Natural killer cell (primary cell): ENCODE measurements at regions not wholly inside any gene's neighbourhood (a gene's known extent, or its start where the extent isn't known, plus 50 kb on each side); places are given as distances from the start of the nearest gene placed in this dataset.
"Not testable (repeated sequence)": the region's sequence is repeated elsewhere in the genome, so short reads cannot be mapped to it uniquely, and the experiment has no call there.

Source experiments
- ATAC-seq, 3 donors: fragments of 150-1000 bp in 2 of 3; fragments of 200-7000 bp in 1 of 3; cut with Tn5 transposase; 1 replicate in 1 of 3; 2 replicates in 2 of 3; pipeline ENCODE4 v1.10.0; 2021; ENCODE audit warnings: mild to moderate bottlenecking in 2 of 3, moderate library complexity in 2 of 3
- DNase-seq, 2 donors: peaks; one replicate each; pipeline versions ENCODE4 v3.0.0 to v3.0.0-alpha.2; 2013 to 2021; ENCODE audit warnings: mixed read lengths in 1 of 2
- H3K27ac ChIP-seq: one replicate; pipeline ENCODE4 v1.5.1; 2013; ENCODE audit warnings: mild to moderate bottlenecking, low read length
- H3K27me3 ChIP-seq: one replicate; pipeline ENCODE4 v1.6.1; 2013; ENCODE audit warnings: low read length; ENCODE audit not compliant: control insufficient read depth, insufficient read depth
- H3K36me3 ChIP-seq: one replicate; pipeline ENCODE4 v1.6.1; 2013; ENCODE audit warnings: low read length; ENCODE audit not compliant: control insufficient read depth, insufficient read depth
- H3K4me1 ChIP-seq: one replicate; pipeline ENCODE4 v1.6.1; 2013; ENCODE audit warnings: low read length; ENCODE audit not compliant: control insufficient read depth, insufficient read depth
- H3K4me3 ChIP-seq: one replicate; pipeline ENCODE4 v1.5.1; 2013; ENCODE audit warnings: low read length
- H3K9me3 ChIP-seq: one replicate; pipeline ENCODE4 v1.6.1; 2013; ENCODE audit warnings: low read length; ENCODE audit not compliant: control insufficient read depth, insufficient read depth
- H3K27ac Mint-ChIP-seq, 2 donors: one replicate each; pipeline ENCODE4 v1.8.0; 2022; ENCODE audit warnings: mild to moderate bottlenecking in 2 of 2, mixed read lengths in 2 of 2, moderate library complexity in 1 of 2
- H3K27me3 Mint-ChIP-seq, 2 donors: one replicate each; pipeline ENCODE4 v1.8.0; 2022; ENCODE audit warnings: low read depth in 2 of 2, mixed read lengths in 2 of 2
- H3K36me3 Mint-ChIP-seq: one replicate; pipeline ENCODE4 v1.8.0; 2022; ENCODE audit warnings: mixed read lengths
- H3K4me1 Mint-ChIP-seq, 2 donors: one replicate each; pipeline ENCODE4 v1.8.0; 2022; ENCODE audit warnings: mixed read lengths in 2 of 2
- H3K4me3 Mint-ChIP-seq: one replicate; pipeline ENCODE4 v1.8.0; 2022; ENCODE audit warnings: mild to moderate bottlenecking, moderate library complexity, mixed read lengths
- H3K9me3 Mint-ChIP-seq, 2 donors: one replicate each; pipeline ENCODE4 v1.8.0; 2022; ENCODE audit warnings: mixed read lengths in 2 of 2
- CTCF ChIP-seq: fragments of 200-600 bp; IDR thresholded peaks from one replicate; pipeline ENCODE4 v1.8.0; 2022; ENCODE audit warnings: antibody characterized with exemption
- WGBS: methylation state at CpG from one replicate; pipeline ENCODE4 v1.1.7; 2013; ENCODE audit warnings: missing lambda C conversion rate; ENCODE audit not compliant: insufficient coverage; 5-methylcytosine and 5-hydroxymethylcytosine counted together
- intact Hi-C: fragments of 100-400 bp; cut with micrococcal nuclease; formaldehyde crosslinking; loops from one replicate; pipeline ENCODE4 v1.14.2; 2022

DNA sequence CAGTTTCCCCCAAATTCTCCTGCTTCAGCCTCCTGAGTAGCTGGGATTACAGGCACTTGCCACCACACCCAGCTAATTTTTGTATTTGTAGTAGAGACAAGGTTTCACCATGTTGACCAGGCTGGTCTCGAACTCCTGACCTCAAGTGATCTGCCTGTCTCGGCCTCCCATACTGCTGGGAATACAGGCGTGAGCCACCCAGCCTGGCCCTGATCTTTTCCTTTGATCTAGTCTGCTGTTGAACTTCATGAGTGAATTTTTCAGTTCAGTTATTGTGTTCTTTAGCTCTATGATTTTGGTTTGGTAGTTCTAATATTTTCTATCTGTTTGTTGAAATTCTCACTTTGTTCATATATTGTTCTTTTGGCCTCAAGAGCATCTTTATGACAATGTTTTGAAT, 83.4 kb upstream of the RAP2C start:
- H3K27ac ChIP-seq, H3K9me3 ChIP-seq, H3K4me3 ChIP-seq, H3K4me3 Mint-ChIP-seq, H3K4me1 Mint-ChIP-seq, H3K27me3 ChIP-seq, H3K36me3 Mint-ChIP-seq, DNase-seq, H3K27ac Mint-ChIP-seq, ATAC-seq, H3K4me1 ChIP-seq, H3K36me3 ChIP-seq, intact Hi-C loops, H3K9me3 Mint-ChIP-seq: not testable (repeated sequence)
- WGBS = 87% methylated on average over 3 of the region's 3 CpGs
- H3K27me3 Mint-ChIP-seq = peaks cover 0 to 28% of the 10 kb centered on the region in 2 donors

DNA sequence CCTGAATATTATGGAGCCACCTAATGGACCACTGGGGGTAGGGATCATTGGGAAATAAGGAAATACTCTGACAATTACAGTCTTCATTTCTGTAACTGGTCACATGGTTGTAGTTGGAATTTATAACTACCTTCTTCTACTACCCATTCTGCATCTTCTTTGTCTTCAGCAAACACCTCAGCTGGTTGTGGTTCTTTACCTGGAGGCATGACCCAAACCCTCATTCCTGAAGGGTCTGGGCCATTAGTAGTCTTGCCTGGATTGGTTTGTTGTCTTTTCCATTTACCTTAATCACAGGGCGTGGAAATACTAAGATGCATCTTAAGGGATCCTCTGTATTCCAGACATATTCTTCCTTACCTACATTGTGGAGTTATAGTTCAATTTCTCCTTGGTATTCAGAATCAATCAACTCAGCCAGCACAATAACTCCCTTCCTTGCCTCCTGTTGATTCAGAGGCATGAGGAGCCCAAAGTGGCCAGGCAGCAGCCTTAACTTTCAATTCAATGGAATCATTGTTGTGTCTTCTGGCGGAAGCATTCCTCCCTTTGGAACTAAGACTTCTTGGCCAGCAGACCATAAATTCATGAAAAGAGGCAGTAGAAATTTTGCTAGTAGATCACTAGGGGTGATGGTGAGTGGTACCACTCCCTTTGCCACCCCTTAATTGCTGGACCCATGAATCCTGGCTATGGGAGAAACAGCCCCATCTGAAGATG, 75.7 kb upstream of the RAP2C start:
- ATAC-seq = no peak
- no peak for DNase-seq
- no peaks in the 10 kb centered on the region for H3K27me3 ChIP-seq

DNA sequence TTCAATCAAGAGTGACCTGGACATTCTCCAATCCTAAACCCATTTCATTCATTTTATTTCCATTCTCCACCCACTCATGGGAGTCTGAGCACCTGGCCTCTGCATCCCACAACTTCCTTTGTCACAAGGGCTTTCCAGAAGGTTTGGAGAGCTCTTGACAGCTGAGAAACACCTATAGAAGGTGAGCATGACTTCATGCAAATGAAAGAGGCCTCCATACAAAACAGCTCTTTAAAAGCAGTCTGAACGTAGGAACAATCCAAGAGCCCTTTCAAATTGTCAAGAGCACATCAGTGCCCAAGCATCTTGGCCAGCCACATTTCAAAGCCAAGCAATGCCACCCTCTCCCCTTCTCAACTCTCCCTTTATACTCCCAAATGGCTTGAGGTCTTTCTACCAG, 74.9 kb upstream of the RAP2C start:
- no peak for DNase-seq
- no peak overlapping the region for H3K27ac Mint-ChIP-seq

More for the DNA sequence above, 75.7 kb upstream of the RAP2C start:
- no peak overlapping the region for H3K27ac Mint-ChIP-seq
- no peak overlapping the region for H3K4me3 ChIP-seq
- H3K27me3 Mint-ChIP-seq = peaks cover 0 to 10% of the 10 kb centered on the region in 2 donors
- no peaks in the 10 kb centered on the region for H3K4me1 Mint-ChIP-seq
- no peaks in the 10 kb centered on the region for H3K9me3 ChIP-seq
- intact Hi-C loops = loop anchor here (5.0 kb wide), 1 partner anchor 297 kb away; no protein-coding TSS in a partner anchor
- H3K4me3 Mint-ChIP-seq = no peak overlapping the region
- no CpG with 5 or more reads among the region's 2 CpGs for WGBS
- H3K36me3 Mint-ChIP-seq = no peaks in the 10 kb centered on the region
- H3K9me3 Mint-ChIP-seq = no peaks in the 10 kb centered on the region
- TF ChIP-seq CTCF = no peak
- H3K27ac ChIP-seq = no peak overlapping the region
- no peaks in the 10 kb centered on the region for H3K4me1 ChIP-seq
- H3K36me3 ChIP-seq = no peaks in the 10 kb centered on the region

GRCh38 chrX:132292793-132293192, 73.5 kb upstream of the RAP2C start:
- TF ChIP-seq CTCF = peak; percentile 55
- H3K36me3 Mint-ChIP-seq = no peaks in the 10 kb centered on the region
- no peaks in the 10 kb centered on the region for H3K9me3 ChIP-seq
- H3K4me3 ChIP-seq = no peak overlapping the region
- no peak overlapping the region for H3K4me3 Mint-ChIP-seq
- H3K9me3 Mint-ChIP-seq = no peaks in the 10 kb centered on the region
- DNase-seq (peak in 1 of 2 donors; percentile 70), ATAC-seq (peak in 2 of 3 donors; percentile 38 to 81)
- H3K27me3 Mint-ChIP-seq = peaks cover 0 to 5% of the 10 kb centered on the region in 2 donors
- no peaks in the 10 kb centered on the region for H3K27me3 ChIP-seq
- H3K36me3 ChIP-seq = no peaks in the 10 kb centered on the region
- H3K27ac ChIP-seq = no peak overlapping the region
- H3K27ac Mint-ChIP-seq = no peak overlapping the region
- no peaks in the 10 kb centered on the region for H3K4me1 Mint-ChIP-seq
- WGBS = 0% methylated on average over 4 of the region's 5 CpGs
- no peaks in the 10 kb centered on the region for H3K4me1 ChIP-seq
- intact Hi-C loops = loop anchor here (2.0 to 5.0 kb wide), 3 partner anchors 300 to 338 kb away; no protein-coding TSS in a partner anchor

More for the DNA sequence above, 74.9 kb upstream of the RAP2C start:
- ATAC-seq = no peak
- H3K27ac ChIP-seq = no peak overlapping the region
- no peaks in the 10 kb centered on the region for H3K4me1 ChIP-seq
- H3K4me3 Mint-ChIP-seq = no peak overlapping the region
- no peaks in the 10 kb centered on the region for H3K36me3 ChIP-seq
- no peaks in the 10 kb centered on the region for H3K9me3 Mint-ChIP-seq
- WGBS = 93% methylated on average over 1 of the region's 1 CpG
- peaks cover 0 to 10% of the 10 kb centered on the region in 2 donors for H3K27me3 Mint-ChIP-seq
- no peaks in the 10 kb centered on the region for H3K4me1 Mint-ChIP-seq
- H3K36me3 Mint-ChIP-seq = no peaks in the 10 kb centered on the region
- H3K4me3 ChIP-seq = no peak overlapping the region
- no peak for TF ChIP-seq CTCF
- H3K27me3 ChIP-seq = no peaks in the 10 kb centered on the region
- H3K9me3 ChIP-seq = no peaks in the 10 kb centered on the region
- intact Hi-C loops = loop anchor here (5.0 kb wide), 1 partner anchor 298 kb away; no protein-coding TSS in a partner anchor
